ENCODE measurements at regions not wholly inside any gene's neighbourhood (a gene's known extent, or its start where the extent isn't known, plus 50 kb on each side); places are given as distances from the start of the nearest gene placed in this dataset.

DNA sequence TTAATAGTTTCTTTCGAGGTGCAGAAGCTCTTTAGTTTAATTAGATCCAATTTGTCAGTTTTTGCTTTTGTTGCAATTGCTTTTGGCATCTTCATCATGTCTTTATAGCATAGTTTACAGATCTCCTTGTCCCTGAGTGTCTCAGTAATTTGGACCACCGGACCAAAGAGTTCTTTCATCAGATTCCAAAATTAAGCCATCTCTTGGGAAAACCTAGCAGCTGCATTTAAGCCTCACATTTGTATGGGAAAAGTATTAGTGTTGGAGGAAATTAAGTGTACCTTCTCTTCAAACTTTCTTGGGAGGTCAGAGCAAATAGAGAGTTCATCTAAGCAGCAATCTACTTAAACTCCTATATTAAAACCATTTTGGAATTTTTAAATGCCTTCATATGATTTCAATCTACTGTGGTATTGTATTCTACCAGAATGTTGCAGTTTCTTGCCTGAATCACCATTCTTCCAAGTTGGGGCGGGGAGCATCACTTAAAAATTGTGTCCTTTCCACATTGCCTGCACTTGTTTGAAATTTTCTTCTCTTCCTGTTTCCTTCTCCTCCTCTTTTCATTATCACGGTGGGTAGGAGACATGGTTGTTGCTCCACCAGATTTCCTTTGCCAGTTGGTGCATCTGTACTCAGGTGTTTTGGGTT lies 97.3 kb upstream of the DAB2 start:
- no peak for DNase-seq (ENCODE audit: low read depth)
- TF ChIP-seq, protein P1, sequence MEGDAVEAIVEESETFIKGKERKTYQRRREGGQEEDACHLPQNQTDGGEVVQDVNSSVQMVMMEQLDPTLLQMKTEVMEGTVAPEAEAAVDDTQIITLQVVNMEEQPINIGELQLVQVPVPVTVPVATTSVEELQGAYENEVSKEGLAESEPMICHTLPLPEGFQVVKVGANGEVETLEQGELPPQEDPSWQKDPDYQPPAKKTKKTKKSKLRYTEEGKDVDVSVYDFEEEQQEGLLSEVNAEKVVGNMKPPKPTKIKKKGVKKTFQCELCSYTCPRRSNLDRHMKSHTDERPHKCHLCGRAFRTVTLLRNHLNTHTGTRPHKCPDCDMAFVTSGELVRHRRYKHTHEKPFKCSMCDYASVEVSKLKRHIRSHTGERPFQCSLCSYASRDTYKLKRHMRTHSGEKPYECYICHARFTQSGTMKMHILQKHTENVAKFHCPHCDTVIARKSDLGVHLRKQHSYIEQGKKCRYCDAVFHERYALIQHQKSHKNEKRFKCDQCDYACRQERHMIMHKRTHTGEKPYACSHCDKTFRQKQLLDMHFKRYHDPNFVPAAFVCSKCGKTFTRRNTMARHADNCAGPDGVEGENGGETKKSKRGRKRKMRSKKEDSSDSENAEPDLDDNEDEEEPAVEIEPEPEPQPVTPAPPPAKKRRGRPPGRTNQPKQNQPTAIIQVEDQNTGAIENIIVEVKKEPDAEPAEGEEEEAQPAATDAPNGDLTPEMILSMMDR (IDR thresholded peaks at IDR 0.05; ENCODE audit: insufficient read depth, low read depth, low read length, missing control alignments), result no peak
- no peak overlapping the region for H3K4me3 ChIP-seq (ENCODE audit: low read length)

DNA sequence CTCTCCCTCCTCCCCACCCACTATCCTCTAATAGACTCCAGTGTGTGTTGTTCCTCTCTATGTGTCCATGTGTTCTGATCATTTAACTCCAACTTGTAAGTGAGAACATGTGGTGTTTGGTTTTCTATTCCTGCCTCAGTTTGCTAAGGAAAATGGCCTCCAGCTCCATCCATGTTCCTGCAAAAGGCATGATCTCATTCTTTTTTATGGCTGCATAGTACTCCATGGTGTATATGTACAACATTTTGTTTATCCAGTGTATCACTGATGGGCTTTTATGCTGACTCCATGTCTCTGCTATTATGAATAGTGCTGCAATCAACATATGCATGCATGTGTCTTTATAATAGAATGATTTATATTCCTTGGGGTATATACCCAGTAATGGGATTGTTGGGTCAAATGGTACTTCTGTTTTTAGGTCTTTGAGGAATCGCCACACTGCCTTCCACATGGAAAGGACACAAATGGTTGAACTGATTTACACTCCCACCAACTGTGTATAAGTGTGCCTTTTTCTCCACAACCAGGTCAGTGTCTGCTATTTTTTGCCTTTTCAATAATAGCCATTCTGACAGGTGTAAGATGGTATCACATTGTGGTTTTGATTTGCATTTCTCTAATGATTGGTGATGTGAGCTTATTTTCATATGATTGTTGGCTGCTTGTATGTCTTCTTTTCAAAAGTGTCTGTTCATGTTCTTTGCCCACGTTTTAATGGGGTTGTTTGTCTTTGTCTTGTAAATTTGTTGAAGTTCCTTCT lies 96.5 kb upstream of the DAB2 start:
- H3K4me3 ChIP-seq (ENCODE audit: low read length), result no peak overlapping the region
- TF ChIP-seq, protein P1 (IDR thresholded peaks at IDR 0.05; ENCODE audit: insufficient read depth, low read depth, low read length, missing control alignments), result no peak
- DNase-seq (ENCODE audit: low read depth), result no peak

DNA sequence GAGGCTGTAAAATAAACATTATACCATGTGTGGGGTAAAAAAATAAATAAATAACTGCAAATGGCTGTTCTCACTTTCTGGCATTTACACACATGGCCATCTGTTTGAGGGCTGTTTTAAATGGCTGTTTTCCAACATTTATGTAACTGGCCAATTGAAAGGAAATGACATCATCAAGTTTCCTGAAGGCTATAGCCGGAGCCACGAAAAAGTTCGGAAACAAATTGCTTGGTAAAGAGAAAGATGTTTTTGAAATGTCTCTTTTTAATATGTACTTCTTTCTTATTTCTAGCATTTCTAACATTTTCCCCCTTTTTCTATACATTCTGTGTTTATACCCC lies 95.4 kb upstream of the DAB2 start:
- no peak for DNase-seq (ENCODE audit: low read depth)
- no peak overlapping the region for H3K4me3 ChIP-seq (ENCODE audit: low read length)
- TF ChIP-seq, protein P1 (IDR thresholded peaks at IDR 0.05; ENCODE audit: insufficient read depth, low read depth, low read length, missing control alignments), result no peak

DNA sequence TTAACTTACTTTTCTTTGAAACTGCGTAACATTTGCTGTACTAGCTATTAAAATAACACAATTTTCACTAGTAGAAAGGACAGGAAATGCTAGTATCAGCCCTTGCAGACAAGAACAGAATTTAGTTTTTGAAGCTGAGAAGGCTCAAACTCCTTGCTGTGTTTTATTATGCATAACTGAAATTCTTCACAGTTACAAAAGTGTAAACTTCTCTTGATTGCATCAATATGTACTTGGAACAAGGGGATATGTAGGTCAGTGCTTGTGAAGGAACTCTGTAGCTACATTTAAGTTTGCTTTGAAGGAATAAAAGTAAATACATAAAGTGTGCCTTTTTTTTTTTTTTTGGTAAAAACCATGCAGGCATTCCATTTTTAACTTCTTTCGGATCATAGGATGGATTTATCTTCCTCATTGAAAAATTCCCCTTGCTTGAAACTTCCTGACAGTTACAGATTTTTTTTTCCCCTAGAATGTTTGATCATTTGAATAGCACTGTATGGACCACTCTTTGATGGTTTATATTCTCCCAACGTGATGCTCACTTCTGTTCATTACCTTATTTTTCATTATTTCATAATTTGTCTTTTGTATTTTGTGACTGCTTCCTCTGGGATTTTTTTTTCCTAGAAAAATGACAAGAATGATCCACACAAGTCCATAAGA lies 94.9 kb upstream of the DAB2 start:
- TF ChIP-seq, protein P1 (IDR thresholded peaks at IDR 0.05; ENCODE audit: insufficient read depth, low read depth, low read length, missing control alignments), result no peak
- no peak for DNase-seq (ENCODE audit: low read depth)

DNA sequence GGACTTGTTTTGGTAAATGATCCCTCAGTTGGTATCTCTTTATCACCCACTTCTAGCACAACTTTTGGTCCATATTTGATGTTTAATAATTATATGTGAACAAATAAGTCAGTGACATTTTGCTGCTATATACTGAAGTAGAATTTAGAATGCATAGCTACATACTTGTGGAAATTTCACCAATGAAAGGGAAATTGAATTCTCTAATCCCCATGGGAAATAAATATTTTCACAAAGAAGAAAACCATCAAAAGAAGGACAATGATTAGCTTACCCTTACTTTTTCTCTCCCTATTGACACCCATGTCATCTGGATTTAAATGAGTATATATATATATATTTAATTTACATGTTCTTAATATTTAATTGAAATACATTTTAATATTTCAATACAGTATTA lies 94.3 kb upstream of the DAB2 start:
- H3K4me3 ChIP-seq (ENCODE audit: low read length), result no peak overlapping the region
- TF ChIP-seq, protein P1 (IDR thresholded peaks at IDR 0.05; ENCODE audit: insufficient read depth, low read depth, low read length, missing control alignments), result no peak
- DNase-seq (ENCODE audit: low read depth), result no peak

More for the DNA sequence above, 94.9 kb upstream of the DAB2 start:
- H3K4me3 ChIP-seq (ENCODE audit: low read length), result no peak overlapping the region

DNA sequence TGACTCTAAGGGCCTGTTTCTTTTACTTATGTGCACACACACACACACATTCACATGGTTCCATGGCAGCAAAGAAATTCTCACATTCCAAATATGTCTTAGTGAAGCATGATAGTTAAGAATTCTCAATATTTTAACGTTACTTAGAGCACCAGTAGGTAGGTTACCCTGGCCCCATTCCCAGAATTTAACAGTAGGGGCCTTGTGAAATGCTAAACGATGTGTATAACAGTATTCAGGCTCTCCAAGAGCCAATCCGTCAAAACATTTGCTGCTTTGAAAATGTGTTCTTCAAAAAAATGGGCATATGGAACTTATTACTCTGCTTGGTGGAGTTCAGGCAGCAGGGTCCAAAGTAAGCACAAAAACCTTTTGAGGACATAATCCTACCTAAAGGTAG lies 93.7 kb upstream of the DAB2 start:
- TF ChIP-seq, protein P1 (IDR thresholded peaks at IDR 0.05; ENCODE audit: insufficient read depth, low read depth, low read length, missing control alignments), result no peak
- no peak for DNase-seq (ENCODE audit: low read depth)
- H3K4me3 ChIP-seq (ENCODE audit: low read length), result no peak overlapping the region
